HG03039 (cell line): ENCODE measurements at regions not wholly inside any gene's neighbourhood (a gene's known extent, or its start where the extent isn't known, plus 50 kb on each side); places are given as distances from the start of the nearest gene placed in this dataset.
"Not testable (repeated sequence)": the region's sequence is repeated elsewhere in the genome, so short reads cannot be mapped to it uniquely, and the experiment has no call there.

ENCODE experiments used
- ATAC-seq: cut with Tn5 transposase; IDR thresholded peaks from one replicate; pipeline ENCODE4 v1.9.1; 2021; ENCODE audit warnings: mild to moderate bottlenecking, moderate library complexity; ENCODE audit not compliant: unreplicated experiment

DNA sequence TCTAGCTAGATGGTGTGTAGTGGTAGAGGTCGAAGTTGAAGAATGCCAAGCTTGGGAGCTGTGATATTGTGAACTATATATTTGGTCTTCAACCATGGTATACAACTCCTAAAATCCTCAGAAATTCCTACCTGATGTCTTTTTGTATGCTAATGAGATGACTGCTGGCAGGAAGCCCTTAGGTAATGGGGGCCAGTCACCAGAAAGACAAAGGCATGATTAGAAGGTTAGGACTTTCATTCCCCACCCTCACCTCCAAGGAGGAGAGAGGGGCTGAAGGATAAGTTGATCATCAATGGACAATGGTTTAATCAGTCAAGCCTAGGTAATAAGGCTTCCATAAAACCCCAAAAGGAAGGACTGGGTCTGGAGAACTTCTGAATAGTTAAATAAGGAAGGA is 285.7 kb upstream of the POU5F2 start:
- no peak for ATAC-seq

DNA sequence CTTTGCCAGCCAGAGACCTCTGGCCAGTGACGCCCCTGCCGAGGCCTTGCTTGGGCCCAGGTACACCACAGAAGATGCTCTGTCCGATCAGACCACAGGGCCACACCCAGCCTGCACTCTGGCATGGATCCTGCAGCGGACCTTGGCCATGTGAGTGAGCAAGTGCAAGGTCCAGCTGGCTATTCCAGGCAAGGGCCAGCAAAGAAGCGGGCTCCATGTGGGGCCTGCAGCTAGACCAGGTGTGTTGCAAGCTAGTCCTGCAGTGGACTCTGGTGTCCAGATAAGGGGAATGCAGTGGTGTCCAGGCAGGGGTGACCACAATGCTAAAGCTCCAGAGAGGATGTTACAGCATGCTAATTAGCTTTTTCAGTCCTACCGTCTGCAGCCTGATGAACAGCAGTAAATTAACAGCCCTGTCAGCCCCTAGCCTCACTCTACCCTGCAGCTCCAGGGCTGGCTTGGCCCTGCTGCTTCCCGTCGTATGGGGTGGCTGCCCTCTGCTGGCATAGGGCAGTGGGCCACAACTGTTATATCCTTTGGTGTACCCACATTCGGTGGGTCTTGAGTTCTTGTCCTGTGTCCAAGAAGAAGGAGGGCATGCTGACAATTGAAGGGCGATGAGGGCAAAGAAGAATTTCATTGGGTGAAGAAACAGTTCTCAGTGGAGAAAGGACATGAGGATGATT is 284.5 kb upstream of the POU5F2 start:
- no peak for ATAC-seq

DNA sequence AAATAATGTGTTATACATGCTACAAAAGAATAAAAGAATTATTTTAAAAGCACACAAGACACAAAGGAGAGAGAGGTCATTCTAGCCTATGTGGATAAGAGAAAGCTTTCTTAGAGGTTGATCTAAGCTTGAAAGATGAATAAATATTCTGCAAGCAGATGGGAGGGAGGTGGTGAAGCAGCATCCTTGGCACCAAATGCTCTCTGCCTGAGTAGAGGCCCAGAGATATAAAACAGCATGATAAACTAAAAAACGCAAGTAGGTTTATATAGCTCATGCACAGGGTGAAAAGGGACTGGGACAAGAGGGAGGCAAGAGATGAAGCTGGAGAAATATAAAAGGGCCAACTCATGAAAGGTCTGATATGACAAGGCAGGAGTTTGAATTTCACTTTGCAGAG is 283.2 kb upstream of the POU5F2 start:
- ATAC-seq = no peak

DNA sequence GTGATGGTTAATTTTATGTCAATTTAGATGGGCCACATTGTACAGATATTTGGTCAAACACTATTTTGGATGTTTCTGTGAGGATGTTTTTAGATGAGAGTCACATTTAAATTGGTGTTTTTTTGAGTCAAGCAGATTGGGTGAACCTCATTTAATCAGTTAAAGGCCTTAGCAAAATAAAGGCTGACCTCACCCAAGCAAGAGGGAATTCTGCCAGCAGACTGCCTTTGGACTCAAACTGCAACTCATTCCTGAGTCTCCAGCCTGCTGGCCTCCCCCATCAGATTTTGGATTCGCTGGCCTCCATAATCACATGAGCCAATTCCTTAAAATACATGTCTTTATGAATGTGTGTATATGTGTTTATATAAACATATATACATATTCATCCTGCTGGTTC is 282.7 kb upstream of the POU5F2 start:
- no peak for ATAC-seq

DNA sequence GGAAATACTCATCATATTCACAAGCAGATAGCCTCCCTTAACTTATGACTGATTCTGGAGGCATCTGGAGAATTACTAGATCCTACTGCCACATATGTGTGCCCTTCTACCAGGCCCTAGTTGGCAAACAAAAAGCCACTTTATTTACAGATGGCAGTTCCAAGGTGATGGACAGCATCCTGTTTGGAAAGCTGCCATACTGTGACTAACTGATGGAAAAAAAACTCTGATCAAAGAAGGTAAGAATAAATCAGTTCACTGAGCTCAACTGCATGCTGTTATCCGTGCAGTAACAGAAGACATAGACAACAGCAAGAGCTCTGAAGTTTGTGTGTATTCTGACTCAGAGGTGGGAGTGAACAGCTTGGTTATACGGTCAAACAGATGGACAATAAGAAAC is 279.8 kb upstream of the POU5F2 start:
- no peak for ATAC-seq

DNA sequence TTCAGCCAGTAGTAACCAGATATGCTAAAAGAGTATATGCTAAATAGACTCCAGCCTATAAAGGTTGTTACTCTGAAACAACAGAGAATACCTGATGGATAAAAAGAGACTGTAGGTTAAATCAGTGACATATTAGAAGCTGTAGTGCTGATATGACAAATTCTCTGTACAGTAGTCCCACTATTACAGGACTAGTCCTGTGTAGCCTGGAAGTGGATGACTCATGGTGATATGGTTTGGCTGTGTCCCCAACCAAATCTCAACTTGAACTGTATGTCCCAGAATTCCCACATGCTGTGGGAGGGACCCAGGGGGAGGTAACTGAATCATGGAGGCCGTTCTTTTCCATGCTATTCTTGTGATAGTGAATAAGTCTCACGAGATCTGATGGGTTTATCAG is 276.2 kb upstream of the POU5F2 start:
- no peak for ATAC-seq

DNA sequence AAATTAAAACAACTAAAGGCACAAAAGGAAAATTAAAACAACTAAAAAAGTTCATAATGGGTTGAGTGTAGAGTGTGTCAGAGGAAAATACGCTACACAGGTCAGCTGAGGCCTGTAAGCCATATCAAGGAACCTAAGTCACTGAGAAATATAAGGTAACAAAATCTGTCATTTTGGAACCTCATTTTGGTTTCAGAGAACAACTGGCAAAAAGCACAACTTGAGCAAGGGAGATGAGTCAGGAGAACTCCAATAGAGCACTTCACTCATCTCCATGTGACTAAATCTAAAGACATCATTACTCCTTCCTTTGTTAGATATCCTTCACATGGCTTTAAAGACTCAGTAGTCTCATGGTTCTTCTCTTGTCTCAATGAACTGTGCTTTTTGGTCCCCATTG is 269.4 kb upstream of the POU5F2 start:
- no peak for ATAC-seq

DNA sequence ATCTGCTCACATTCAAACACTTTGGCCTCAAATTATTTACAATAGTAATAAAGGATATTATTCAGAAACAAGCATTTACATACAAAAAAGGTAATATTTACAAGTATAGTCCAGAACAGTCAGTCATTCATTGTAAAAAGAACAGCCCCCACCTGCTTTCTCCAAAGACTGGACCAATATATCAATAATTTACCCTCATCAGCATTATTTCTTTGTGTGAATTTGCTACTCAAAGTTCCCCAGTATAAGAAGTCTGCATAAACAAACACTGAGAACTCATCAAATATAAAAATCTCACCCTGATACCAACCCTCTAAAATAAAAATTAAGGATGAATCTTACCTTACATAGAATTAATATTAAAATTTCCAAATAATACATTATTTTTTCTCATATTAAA is 267.8 kb upstream of the POU5F2 start:
- ATAC-seq = no peak

DNA sequence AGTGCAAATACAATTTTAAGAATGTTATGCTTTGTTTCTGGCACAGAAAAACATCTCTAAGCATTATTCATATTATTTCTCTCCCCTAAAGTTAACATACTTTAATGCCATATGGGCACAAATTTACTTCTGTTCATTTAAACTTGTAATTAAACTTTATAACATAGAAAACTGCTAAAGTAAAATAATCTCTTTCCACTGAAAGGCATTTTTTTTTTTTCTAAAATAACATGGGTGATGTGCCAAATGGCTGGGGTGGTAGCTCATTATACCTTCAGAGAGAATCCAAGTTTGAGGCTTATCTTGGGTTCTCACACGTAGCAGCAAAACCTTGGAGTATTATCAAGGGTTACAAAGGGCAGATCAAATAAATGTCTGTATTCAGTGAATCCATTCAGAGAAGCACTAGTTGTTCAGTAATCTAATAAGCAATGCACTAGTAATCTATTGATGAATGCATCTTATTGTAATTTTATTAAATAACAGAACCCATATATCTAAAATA is 257.6 kb upstream of the POU5F2 start:
- no peak for ATAC-seq

DNA sequence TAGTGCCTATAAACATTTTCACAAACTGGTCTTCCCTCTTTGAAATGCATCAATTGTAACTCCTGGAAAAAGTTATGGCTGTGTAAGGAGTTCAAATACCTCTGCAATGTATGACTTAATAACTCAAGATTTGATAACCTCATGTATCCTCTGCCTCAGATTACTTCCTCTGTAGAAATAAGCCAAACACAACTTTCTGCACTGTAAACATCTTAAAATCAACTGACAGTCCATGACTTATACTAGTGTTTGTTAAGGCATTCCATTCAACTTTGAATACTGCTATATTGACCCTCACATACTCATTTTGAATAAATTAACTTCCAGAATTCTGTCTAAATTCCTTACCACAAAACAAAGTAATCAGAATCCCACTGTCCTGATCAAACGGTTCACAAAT is 256.2 kb upstream of the POU5F2 start:
- ATAC-seq = no peak

DNA sequence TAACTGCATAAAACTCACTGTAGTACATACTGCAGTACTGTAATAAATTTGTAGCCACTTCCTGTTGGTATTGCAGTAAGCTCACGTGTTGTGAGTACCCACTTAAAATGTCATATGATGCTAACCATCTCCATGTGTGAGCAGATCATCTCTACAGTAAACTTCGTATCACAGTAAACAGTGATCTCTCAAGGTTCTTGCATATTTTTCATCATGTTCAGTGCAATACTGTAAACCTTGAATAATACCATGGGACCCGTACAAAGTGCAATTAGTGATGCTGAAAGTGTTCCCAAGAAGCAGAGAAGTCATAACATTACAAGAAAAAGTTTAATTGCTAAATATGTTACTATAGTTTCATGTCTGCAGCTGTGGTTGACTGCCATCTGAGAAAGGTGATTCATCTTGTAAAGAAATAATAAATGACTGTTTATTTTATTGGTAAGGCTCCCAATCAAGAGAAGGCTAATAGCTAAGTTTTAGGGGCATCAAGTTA is 253.8 kb upstream of the POU5F2 start:
- ATAC-seq = no peak

DNA sequence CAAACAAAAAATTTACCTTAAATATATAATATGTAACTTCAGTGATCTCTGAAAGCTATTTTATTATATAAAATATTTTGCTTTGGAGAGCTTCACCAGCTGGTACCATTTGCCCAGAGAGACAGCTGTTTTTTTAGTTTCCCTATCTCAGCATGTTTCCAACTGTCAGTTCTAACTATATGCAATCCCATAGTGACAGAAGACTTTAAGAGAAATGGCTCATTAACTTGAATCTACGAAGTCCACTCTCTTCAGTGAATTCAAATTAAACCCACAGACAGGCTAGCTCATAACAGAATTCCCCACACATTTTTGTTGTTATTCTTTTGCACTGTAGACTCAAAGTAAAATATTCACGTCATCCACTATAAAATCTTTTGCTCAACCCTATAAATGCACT is 251.8 kb upstream of the POU5F2 start:
- ATAC-seq = no peak

DNA sequence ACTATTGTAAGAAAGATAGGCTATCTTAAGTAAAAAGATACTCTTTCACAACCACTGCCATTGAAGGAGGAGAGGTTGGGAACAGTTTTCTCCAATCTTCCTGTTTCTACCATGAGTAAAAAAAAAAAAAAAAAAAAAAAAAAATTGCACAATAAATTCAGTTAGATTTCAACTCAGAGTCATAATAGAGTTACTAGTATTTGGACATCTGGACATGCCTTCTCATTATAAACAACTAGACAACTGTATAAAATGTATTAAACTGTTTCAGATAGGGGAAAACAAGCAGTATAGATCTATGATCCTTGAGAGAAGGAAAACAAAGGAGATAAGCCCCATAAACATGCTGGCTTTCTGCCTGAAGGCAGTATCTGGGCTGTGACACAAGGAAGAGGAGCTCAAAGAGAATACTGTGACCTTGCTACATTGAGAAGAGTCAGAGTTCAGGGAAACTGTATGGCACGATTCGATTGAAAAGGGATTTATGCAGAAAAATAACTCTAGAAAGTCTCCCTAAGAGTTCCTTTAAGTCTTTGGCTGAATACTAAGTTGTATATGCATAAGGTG is 249.2 kb upstream of the POU5F2 start:
- ATAC-seq = no peak

DNA sequence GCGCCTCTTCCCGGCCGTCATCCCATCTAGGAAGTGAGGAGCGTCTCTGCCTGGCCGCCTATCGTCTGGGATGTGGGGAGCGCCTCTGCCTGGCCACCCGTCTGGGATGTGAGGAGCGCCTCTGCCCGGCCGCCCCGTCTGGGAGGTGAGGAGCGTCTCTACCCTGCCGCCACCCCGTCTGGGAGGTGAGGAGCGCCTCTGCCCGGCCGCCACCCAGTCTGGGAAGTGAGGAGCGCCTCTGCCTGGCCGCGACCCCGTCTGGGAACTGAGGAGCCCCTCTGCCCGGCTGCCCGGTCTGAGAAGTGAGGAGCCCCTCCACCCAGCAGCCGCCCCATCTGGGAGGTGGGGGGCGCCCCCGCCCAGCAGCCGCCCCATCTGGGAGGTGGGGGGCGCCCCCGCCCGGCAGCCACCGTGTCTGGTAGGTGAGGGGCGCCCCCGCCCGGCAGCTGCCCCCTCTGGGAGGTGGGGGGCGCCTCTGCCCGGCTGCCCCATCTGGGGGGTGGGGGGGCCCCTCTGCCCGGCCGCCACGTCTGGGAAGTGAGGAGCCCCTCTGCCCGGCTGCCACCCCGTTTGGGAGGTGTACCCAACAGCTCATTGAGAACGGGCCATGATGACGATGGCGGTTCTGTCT is 244.7 kb upstream of the POU5F2 start:
- ATAC-seq = not testable (repeated sequence)

DNA sequence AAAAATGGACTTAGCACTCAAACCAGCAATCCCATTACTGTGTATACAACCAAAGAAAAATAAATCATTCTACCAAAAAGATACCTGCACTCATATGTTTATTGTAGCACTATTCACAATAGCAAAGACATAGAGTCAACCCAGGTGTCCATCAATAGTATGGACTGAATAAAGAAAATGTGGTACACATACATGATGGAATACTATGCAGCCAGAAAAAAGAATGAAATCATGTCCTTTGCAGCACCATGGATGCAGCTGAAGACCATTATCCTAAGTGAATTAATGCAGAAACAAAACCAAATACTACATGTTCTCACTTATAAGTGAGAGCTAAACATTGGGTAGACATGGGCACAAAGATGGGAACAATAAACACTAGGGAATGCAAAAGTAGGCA is 236.8 kb upstream of the POU5F2 start:
- ATAC-seq = no peak

DNA sequence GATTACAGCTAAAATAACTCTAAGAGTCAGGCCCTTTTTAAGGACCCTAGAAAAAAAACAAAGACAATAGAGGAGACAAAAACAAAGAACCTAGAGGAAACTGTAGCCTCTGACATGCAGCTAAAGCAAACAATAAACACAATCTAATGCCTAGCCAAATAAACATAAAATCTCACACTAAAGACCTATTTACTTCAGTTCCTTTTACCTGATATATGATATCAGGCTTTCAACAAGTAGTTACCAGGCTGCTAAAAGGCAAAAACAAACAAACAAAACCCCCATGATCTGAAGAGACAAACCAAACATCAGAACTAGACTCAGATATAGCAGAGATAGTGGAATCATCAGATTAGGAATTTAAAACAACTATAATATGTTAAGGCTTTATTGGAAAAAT is 226.5 kb upstream of the POU5F2 start:
- no peak for ATAC-seq

DNA sequence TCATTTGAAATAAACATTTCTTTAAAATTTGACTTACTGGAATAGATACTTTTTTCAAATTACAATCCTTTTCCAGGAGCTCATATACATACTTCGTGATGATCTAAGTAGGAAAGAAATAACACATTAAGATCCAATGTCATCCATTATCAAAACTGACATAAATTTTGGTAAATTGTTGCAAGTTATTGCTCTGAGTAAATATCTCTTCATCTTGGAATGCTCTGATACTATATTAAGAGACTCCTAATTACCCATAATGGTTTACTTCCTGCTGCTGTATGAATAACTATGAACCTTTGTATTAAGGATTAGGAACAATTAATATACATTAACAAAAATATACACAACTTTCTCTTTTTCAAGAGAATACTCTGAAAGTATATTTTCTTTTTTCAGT is 223.0 kb upstream of the POU5F2 start:
- ATAC-seq = no peak

DNA sequence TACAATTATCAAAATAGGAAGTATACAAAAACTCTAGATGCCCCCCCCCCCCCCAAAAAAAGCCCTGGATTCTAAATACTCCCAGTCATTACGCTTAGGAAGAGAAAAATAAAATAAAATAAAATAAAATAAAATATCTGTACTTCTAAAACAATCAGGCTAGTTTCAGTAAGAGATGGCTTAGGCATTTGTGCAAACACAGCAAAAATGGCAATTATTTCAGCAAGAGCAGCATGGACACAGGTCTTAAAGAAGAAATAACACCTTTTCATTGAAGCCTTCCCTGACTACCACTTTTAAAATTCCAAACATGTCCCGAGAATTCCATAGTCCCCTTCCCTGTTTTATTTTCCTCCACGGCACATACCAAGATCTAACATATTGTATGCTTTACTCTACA is 218.6 kb upstream of the POU5F2 start:
- ATAC-seq = no peak

DNA sequence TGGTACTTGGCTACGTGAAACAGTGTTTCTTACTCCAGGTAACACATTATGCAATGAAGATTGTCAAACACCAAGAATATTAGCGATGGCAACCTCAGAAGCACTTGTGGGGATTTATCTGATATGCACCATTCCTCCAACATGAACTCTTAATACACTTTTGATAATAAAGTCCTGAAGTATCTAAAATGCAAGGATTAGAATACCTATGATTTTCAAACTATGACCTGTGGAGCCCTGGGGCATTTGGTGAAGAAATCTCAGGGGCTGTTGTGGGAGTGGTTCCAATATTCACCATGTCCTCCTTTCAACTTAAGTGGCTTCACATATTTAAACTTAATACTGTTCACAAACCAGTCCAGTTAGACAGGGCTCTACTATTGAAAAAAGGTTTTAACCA is 214.6 kb upstream of the POU5F2 start:
- no peak for ATAC-seq

DNA sequence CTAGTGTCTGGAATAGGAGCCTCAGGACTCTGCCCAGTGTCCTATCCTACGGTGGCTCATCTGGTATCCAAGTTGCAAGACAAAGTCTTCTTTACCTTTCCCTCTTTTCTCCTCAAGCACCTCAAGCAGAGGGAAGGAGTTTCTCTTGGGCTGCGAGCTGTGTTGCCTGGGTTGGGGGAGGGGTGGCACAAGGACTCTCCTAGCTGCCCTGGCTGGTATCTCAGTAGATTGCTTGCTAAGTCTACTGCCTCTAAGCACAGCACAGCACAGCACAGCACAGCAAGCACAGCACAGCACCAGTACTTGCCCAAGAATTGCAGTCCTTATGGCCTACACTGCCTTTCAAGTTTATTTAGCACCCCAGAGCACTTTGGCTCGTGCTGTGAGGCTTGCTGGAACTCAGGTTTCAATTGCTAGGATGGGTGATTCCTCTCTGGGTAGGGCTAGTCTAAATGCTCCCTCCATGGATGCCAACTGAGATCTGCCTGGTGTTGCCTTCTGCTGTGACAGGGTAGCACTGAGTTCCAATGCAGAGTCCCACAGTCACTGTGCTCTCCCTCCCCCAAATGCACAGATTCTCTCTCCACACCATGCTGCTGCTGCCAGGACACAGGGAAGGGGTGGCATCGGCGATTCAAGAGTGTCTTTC is 213.1 kb upstream of the POU5F2 start:
- no peak for ATAC-seq

DNA sequence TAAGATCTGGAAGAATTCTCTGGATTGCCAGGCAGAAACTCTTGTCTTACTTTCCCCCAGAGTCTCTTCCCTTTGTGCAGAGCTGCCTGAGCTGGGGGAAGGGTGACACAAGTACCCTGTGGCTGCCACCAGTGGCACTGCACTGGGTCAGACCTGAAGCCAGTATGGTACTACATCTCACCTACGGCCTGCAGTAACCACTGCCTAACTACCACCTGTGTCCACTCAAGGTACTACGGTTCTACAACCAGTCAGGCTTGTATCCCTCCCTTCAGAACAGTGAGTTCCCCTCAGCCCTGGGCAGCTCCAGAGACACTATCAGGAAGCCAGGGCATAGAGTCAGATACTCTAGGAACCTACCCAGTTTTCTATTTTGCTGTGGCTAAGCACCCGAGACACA is 212.0 kb upstream of the POU5F2 start:
- ATAC-seq = no peak

DNA sequence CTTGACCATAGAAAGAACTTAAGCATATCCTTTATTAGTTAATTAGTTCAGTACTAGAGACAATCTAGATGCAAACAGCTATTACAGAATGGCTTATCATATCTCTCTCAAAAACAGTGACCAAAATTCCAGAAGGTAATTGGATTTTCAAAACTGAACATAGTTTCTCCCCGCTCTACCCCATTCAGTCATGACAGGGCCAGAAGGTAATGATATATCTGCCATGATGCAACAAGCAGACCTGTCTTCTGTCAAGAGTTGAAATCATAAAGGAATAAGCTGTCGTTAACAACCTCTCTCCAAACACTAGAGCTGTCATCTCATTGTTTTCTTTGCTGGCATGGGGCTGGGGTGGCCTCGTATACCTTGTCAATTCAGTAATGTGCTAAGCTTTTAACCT is 200.5 kb upstream of the POU5F2 start:
- no peak for ATAC-seq
